ENCODE measurements at regions not wholly inside any gene's neighbourhood (a gene's known extent, or its start where the extent isn't known, plus 50 kb on each side); places are given as distances from the start of the nearest gene placed in this dataset.

DNA sequence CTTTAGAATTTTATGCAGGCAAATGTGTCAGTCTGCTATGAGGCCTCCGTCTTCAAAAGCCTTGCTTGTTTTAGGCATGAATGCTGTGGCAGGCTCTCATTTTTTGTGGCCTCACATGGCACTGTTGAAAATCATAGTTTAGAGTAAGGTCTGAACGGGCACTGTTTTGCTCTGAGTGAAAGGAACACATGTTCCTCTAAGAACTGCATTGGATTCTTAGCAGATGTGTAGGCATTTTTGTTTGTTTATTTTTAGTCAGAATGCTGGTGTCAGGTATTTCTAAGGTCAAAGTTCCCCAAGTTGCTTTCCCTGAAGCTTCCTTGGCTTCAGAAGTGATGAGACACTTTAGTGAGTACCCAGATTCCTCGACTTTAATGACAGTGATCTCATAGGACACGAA is 173.7 kb downstream of the HS3ST3B1 start:
- no peak overlapping the region for H3K4me3 Mint-ChIP-seq
- H3K27me3 ChIP-seq, result no peaks in the 10 kb centered on the region
- H3K27ac ChIP-seq, result no peak overlapping the region
- H3F3A ChIP-seq (ENCODE audit: low read depth), result no peaks in the 10 kb centered on the region
- H3K27ac Mint-ChIP-seq, result no peak overlapping the region
- peaks cover 5% of the 10 kb centered on the region for H3K27me3 Mint-ChIP-seq (ENCODE audit: insufficient read depth, low read depth)
- H4K20me1 ChIP-seq (ENCODE audit: low read depth), result no peaks in the 10 kb centered on the region
- H2AFZ ChIP-seq (replicated peaks), result no peak overlapping the region
- TF ChIP-seq EZH2 (IDR thresholded peaks at IDR 0.05), result no peak
- TF ChIP-seq EZH2phosphoT487 (IDR thresholded peaks at IDR 0.05), result no peak
- TF ChIP-seq, protein P1, sequence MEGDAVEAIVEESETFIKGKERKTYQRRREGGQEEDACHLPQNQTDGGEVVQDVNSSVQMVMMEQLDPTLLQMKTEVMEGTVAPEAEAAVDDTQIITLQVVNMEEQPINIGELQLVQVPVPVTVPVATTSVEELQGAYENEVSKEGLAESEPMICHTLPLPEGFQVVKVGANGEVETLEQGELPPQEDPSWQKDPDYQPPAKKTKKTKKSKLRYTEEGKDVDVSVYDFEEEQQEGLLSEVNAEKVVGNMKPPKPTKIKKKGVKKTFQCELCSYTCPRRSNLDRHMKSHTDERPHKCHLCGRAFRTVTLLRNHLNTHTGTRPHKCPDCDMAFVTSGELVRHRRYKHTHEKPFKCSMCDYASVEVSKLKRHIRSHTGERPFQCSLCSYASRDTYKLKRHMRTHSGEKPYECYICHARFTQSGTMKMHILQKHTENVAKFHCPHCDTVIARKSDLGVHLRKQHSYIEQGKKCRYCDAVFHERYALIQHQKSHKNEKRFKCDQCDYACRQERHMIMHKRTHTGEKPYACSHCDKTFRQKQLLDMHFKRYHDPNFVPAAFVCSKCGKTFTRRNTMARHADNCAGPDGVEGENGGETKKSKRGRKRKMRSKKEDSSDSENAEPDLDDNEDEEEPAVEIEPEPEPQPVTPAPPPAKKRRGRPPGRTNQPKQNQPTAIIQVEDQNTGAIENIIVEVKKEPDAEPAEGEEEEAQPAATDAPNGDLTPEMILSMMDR (IDR thresholded peaks at IDR 0.05), result no peak
- peaks cover 1% of the 10 kb centered on the region for H3K9me3 Mint-ChIP-seq
- H3K79me2 ChIP-seq (ENCODE audit: low read depth), result no peaks in the 10 kb centered on the region
- H3K36me3 ChIP-seq, result no peaks in the 10 kb centered on the region
- H3K4me2 ChIP-seq, result no peak overlapping the region
- H3K9ac ChIP-seq, result no peak overlapping the region
- DNase-seq (ENCODE audit: low spot score), result no peak
- H3K4me1 ChIP-seq, result no peaks in the 10 kb centered on the region
- no peaks in the 10 kb centered on the region for H3K9me3 ChIP-seq (ENCODE audit: low read depth)
- peaks cover 6% of the 10 kb centered on the region for H3K4me1 Mint-ChIP-seq
- H3K36me3 Mint-ChIP-seq, result peaks cover 5% of the 10 kb centered on the region
- H3K4me3 ChIP-seq, result no peak overlapping the region

DNA sequence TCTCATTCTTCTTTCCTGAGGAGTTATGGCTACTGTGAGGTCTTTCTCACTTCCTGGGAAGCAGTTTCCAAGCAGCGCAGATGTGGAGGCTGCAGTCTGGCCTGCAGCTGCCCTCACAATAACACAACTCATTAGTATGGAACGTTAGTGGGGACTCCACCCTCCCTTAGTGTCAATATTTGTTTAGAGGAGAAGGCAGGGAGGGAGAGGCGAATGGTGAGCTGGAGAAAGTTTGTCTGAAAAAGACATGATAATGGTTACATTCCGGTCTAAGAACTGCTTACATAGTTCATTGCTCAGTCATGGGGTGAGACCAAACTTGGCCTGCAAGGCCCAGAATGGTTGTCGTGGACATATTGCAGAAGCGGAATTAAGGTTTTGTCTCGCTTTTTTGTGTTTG is 170.2 kb downstream of the HS3ST3B1 start:
- no peak overlapping the region for H3K4me3 ChIP-seq
- no peak overlapping the region for H2AFZ ChIP-seq (replicated peaks)
- no peak overlapping the region for H3K27ac Mint-ChIP-seq
- no peaks in the 10 kb centered on the region for H3K79me2 ChIP-seq (ENCODE audit: low read depth)
- peaks cover 1% of the 10 kb centered on the region for H3K9me3 Mint-ChIP-seq
- H3K36me3 Mint-ChIP-seq, result no peaks in the 10 kb centered on the region
- no peak overlapping the region for H3K9ac ChIP-seq
- TF ChIP-seq EZH2phosphoT487 (IDR thresholded peaks at IDR 0.05) (no peak), EZH2 (IDR thresholded peaks at IDR 0.05) (no peak)
- TF ChIP-seq, protein P1 (IDR thresholded peaks at IDR 0.05), result no peak
- no peaks in the 10 kb centered on the region for H3K36me3 ChIP-seq
- peaks cover 5% of the 10 kb centered on the region for H3K27me3 Mint-ChIP-seq (ENCODE audit: insufficient read depth, low read depth)
- peaks cover 5% of the 10 kb centered on the region for H3K4me1 ChIP-seq
- no peak overlapping the region for H3K4me3 Mint-ChIP-seq
- no peaks in the 10 kb centered on the region for H3F3A ChIP-seq (ENCODE audit: low read depth)
- no peak overlapping the region for H3K27ac ChIP-seq
- DNase-seq (ENCODE audit: low spot score), result no peak
- H3K27me3 ChIP-seq, result no peaks in the 10 kb centered on the region
- no peaks in the 10 kb centered on the region for H4K20me1 ChIP-seq (ENCODE audit: low read depth)
- peaks cover 19% of the 10 kb centered on the region for H3K4me1 Mint-ChIP-seq
- H3K9me3 ChIP-seq (ENCODE audit: low read depth), result no peaks in the 10 kb centered on the region
- no peak overlapping the region for H3K4me2 ChIP-seq

DNA sequence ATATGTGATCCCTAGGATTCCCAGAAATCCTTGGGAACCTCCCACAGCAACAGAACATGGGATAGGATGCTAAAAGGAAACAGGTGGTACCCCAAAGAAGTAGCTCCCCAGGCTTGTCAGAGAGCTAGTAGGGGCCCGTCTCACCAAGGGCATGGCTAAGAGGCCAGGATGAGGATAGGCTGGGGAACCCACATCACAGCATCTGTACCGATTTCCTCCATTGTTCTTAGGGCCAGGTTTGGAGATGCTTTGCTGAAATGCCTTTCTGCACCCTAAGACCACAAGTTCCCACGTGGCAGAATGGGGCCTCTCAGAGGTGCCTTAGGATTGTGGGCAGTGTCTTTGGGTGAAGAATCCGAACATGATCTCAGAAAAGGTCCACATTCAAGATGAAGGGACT is 169.5 kb downstream of the HS3ST3B1 start:
- H2AFZ ChIP-seq (replicated peaks), result no peak overlapping the region
- H4K20me1 ChIP-seq (ENCODE audit: low read depth), result no peaks in the 10 kb centered on the region
- H3K4me1 ChIP-seq, result peaks cover 5% of the 10 kb centered on the region
- no peak overlapping the region for H3K4me3 ChIP-seq
- no peaks in the 10 kb centered on the region for H3K9me3 ChIP-seq (ENCODE audit: low read depth)
- H3K27me3 Mint-ChIP-seq (ENCODE audit: insufficient read depth, low read depth), result peaks cover 5% of the 10 kb centered on the region
- H3K4me2 ChIP-seq, result no peak overlapping the region
- peak overlapping the region; percentile 47 for H3K27ac Mint-ChIP-seq
- H3K9me3 Mint-ChIP-seq, result peaks cover 1% of the 10 kb centered on the region
- no peaks in the 10 kb centered on the region for H3K36me3 ChIP-seq
- H3K9ac ChIP-seq, result no peak overlapping the region
- no peaks in the 10 kb centered on the region for H3K36me3 Mint-ChIP-seq
- no peaks in the 10 kb centered on the region for H3F3A ChIP-seq (ENCODE audit: low read depth)
- H3K4me3 Mint-ChIP-seq, result no peak overlapping the region
- peaks cover 19% of the 10 kb centered on the region for H3K4me1 Mint-ChIP-seq
- TF ChIP-seq EZH2phosphoT487 (IDR thresholded peaks at IDR 0.05) (no peak), EZH2 (IDR thresholded peaks at IDR 0.05) (no peak)
- TF ChIP-seq, protein P1 (IDR thresholded peaks at IDR 0.05), result no peak
- no peak for DNase-seq (ENCODE audit: low spot score)
- H3K79me2 ChIP-seq (ENCODE audit: low read depth), result no peaks in the 10 kb centered on the region
- H3K27ac ChIP-seq, result no peak overlapping the region
- H3K27me3 ChIP-seq, result no peaks in the 10 kb centered on the region
